HG02970 (cell line): ENCODE measurements at regions not wholly inside any gene's neighbourhood (a gene's known extent, or its start where the extent isn't known, plus 50 kb on each side); places are given as distances from the start of the nearest gene placed in this dataset.

ENCODE experiments used
- ATAC-seq: cut with Tn5 transposase; IDR thresholded peaks from one replicate; pipeline ENCODE4 v1.9.1; 2021; ENCODE audit warnings: mild to moderate bottlenecking, moderate library complexity, moderate number of reproducible peaks; ENCODE audit not compliant: unreplicated experiment, low FRiP score

GRCh38 chr9:119852390-119852789 lies 483.2 kb upstream of the BRINP1 start:
- ATAC-seq: no peak

GRCh38 chr9:119844431-119844830 lies 475.2 kb upstream of the BRINP1 start:
- ATAC-seq: no peak

GRCh38 chr9:119841016-119841415 lies 471.8 kb upstream of the BRINP1 start:
- ATAC-seq: no peak

- ATAC-seq: no peak
These were observed 470.7 kb upstream of the BRINP1 start for GRCh38 chr9:119839888-119840287.

- ATAC-seq: no peak
These were observed 469.0 kb upstream of the BRINP1 start for GRCh38 chr9:119838210-119838609.

- ATAC-seq: no peak
These were observed 466.8 kb upstream of the BRINP1 start for GRCh38 chr9:119836036-119836435.

- ATAC-seq: no peak
These were observed 464.9 kb upstream of the BRINP1 start for GRCh38 chr9:119834064-119834620.

- ATAC-seq: no peak
These were observed 462.1 kb upstream of the BRINP1 start for GRCh38 chr9:119831309-119831708.

GRCh38 chr9:119829748-119830147 lies 460.5 kb upstream of the BRINP1 start:
- no peak for ATAC-seq

GRCh38 chr9:119829186-119829585 lies 460.0 kb upstream of the BRINP1 start:
- no peak for ATAC-seq

- no peak for ATAC-seq
These were observed 458.3 kb upstream of the BRINP1 start for GRCh38 chr9:119827526-119827925.

- no peak for ATAC-seq
These were observed 457.9 kb upstream of the BRINP1 start for GRCh38 chr9:119827126-119827525.

GRCh38 chr9:119818726-119819435 lies 449.6 kb upstream of the BRINP1 start:
- ATAC-seq: no peak

- no peak for ATAC-seq
These were observed 441.6 kb upstream of the BRINP1 start for GRCh38 chr9:119810645-119811429.

GRCh38 chr9:119803679-119804078 lies 434.4 kb upstream of the BRINP1 start:
- ATAC-seq: no peak

GRCh38 chr9:119802621-119803020 lies 433.4 kb upstream of the BRINP1 start:
- ATAC-seq: no peak

- ATAC-seq: no peak
These were observed 432.9 kb upstream of the BRINP1 start for GRCh38 chr9:119802133-119802532.

- ATAC-seq: no peak
These were observed 432.1 kb upstream of the BRINP1 start for GRCh38 chr9:119801311-119801710.

- ATAC-seq: no peak
These were observed 426.2 kb upstream of the BRINP1 start for GRCh38 chr9:119795395-119795794.

GRCh38 chr9:119794836-119795235 lies 425.6 kb upstream of the BRINP1 start:
- no peak for ATAC-seq

GRCh38 chr9:119793218-119793617 lies 424.0 kb upstream of the BRINP1 start:
- ATAC-seq: no peak

GRCh38 chr9:119792242-119792641 lies 423.0 kb upstream of the BRINP1 start:
- ATAC-seq: no peak
